HG02840 (cell line): ENCODE measurements at regions not wholly inside any gene's neighbourhood (a gene's known extent, or its start where the extent isn't known, plus 50 kb on each side); places are given as distances from the start of the nearest gene placed in this dataset.
"Not testable (repeated sequence)": the region's sequence is repeated elsewhere in the genome, so short reads cannot be mapped to it uniquely, and the experiment has no call there.

ENCODE experiments used
- ATAC-seq: cut with Tn5 transposase; IDR thresholded peaks from one replicate; pipeline ENCODE4 v1.9.1; 2021; ENCODE audit warnings: mild to moderate bottlenecking, moderate library complexity, moderate number of reproducible peaks; ENCODE audit not compliant: unreplicated experiment, low FRiP score

DNA sequence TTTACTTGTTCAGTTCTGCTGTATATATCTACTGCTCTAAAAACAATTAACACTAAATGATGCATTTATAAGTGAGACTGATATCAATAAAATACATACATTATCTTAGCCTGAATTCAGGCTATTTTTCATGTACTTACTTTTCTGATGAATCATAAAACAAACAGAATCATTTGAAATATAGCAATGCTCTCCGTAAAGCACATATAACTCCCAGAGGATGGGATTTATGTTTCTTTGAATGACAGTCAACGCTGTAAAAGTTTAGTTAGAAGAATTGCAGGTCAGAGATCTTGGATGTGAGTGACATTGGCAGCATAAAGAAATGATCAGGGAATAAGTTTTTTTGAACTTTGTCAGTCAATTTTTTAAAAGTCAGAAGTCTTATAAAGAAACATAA, 740.2 kb upstream of the NOVA1 start:
- ATAC-seq, result no peak

DNA sequence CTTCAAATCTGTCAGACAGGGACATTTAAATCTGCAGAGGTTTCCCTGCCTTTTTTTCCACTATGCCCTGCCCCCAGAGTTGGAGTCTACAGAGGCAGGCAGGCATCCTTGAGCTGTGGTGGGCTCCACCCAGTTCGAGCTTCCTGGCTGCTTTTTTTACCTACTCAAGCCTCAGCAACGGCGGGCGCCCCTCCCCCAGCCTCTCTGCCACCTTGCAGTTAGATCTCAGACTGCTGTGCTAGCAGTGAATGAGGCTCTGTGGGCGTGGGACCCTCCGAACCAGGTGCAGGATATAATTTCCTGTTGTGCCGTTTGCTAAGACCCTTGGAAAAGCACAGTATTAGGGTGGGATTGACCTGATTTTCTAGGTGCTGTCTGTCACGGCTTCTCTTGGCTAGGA, 765.2 kb upstream of the NOVA1 start:
- not testable (repeated sequence) for ATAC-seq

DNA sequence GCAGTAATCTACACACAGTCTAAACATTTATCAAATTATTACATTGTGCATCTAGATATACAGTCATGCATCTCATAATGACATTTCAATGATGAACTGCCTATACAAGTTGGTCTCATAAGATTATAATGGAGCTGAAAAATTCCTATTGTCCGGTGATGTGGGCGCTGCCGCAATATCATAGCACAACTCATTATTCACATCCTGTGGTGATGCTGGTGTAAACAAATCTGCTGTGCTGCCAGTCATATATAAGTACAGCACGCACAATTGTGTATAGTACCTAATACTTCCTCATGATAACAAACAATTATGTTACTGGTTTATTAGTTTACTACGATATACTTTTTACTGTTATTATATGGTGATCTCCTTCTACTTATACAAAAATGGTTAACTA, 768.8 kb upstream of the NOVA1 start:
- ATAC-seq, result no peak

DNA sequence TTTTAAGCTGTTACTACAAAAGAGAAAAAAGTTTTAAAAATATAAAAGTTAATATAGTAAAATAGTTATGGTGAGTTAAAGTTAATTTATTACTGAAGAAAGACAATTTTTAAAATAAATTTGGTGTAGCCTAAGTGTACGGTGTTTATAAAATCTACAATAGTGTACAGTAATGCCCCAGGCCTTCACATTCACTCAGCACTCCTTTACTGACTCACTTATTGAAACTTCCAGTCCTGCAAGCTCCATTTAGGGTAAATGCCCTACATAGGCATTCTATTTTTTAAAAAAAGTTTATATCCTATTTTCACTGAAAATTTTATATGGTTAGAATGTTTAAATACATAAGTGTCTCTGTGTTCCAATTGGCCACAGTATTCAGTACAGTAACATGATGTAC, 769.5 kb upstream of the NOVA1 start:
- ATAC-seq, result no peak

DNA sequence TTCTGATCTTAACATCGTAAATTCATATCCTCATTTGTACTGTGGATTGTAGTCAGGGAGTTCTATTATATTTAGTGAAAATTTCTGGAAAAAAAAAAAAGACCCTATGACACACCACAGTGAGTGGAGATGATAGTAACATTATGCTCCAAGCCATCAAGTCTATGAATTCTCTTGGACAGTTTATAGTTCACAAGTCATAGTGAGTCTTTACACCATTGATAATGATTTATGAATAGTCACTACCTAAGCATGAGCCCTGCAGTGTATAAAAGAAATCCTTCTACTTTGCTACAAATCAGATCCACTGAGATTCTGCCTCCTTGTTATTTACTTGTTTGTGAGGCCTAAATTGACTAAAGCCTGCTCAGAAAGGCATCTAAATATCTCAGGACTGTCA, 772.2 kb upstream of the NOVA1 start:
- ATAC-seq, result no peak

DNA sequence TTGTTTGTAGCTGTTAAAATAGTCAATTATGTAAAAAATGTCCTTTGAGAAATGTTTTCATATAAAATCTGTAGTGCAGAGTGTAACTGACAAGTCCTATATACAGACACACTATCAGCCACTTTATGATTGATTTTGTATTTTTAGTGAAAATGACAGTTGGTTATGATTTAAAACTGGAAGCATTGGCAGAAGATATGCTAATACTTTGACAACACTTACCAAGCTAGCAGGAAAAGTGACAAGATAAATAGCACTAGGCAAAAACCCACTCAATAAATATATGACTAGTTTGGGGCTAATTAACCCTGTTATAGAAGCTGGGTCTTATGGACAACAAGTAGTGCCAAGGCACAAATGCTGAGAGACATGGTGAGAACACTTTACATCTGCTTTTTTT, 772.9 kb upstream of the NOVA1 start:
- ATAC-seq, result no peak

DNA sequence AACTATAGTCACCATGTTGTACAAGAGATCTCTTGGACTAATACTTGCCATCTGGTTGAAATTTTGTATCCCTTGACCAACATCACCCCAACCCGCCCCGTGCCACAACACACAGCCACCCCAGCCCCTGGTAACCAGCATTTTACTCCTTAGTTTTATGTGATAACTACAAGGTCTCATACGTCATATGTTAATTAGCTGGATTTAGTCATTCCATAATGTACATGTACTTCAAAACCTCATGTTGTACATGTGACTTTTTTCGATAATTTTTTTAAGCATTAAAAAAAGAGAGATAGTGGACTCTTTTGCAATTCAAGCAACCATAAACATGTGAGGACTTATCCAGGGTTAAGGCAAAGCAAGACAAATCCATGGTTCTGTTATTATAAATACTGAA, 773.4 kb upstream of the NOVA1 start:
- no peak for ATAC-seq

DNA sequence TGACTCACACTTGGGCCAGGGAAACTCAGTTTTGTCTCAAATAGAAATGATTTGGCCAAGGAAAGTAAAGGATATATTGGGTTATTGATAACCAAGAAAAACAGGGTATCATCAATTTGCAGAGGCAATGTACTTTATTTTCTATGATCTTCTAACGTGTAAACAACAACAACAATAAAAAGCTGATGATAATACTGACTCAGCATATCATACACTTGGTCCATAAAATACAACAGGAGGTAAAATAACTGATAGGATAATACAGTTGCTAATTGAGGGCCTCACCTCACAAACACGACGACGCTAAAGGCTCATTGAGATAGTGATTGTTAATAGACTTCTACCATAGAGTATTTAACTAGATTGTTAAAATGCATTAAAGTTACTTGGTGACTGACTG, 774.0 kb upstream of the NOVA1 start:
- no peak for ATAC-seq

DNA sequence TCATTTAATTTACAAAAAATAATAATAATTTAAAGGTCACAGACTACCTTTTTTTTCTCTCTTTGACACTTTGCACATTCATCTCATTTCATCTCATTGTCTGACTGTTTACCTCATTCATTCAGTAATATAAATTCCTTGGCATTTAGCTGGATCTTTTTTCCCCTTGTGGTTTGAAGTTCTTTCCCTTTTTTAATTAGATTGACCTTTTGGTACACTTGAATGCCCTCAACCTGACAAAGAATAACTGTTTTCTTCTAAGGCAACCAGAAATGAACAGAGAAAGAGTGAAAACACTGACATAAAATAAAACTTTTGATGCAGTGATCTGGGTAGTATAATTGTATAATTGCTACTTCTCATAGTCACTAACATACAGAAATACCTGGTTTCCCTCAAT, 774.9 kb upstream of the NOVA1 start:
- no peak for ATAC-seq

DNA sequence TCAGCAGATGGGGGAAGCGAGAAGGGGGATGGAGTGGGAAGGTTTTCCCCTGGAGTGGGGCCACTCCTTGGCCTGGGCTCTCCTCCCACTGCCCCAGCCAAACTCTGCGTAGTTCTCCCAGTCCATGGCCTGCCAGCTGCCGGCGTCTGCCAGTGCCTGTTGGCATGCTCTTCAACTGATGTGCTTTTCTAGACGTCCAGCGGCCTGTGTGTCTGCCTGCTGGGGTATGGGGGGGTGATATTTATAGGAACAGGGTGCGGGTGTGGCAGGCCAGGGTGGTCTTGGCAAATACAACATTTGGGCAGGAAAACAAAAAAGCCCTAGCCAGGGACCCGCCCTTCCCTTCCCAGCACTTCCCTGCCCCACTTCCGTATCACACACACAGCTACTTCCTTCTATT, 786.3 kb upstream of the NOVA1 start:
- no peak for ATAC-seq

DNA sequence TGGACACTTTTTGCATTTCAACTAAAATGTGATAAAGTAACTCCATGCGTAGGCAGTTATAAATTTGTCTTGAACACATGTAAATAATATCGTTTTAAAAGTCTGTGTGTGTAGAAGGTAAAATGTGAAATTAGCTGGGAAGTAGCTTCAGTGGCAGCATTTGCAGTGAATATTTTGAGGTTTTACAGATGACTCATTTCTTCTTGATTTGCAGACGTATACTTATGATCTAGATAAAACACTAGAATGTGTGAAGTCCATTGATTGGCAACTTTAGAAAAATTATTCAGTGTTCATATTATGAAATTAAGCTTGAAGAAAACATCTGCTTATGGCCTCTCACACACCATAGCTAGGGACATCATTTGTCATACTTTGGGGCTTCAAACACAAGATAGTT, 788.6 kb upstream of the NOVA1 start:
- ATAC-seq, result no peak

DNA sequence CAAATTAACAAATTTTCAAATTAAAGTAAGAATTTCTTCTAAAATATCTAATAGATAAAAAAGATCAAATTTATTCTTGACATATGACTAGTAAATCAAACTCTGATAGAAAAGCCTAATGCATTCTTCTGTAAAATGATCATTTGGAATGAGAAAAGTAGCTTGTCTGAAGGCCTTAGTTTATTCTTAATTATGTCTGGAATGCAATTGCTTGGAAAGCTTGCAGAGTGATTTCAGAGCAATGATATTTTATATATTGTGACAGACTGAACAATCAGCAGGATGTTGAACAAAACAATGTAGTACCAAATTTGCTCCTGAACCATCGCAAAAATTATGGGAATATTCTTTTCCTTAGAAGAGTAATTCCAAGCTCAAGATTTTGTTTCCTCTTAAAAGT, 789.6 kb upstream of the NOVA1 start:
- ATAC-seq, result no peak

DNA sequence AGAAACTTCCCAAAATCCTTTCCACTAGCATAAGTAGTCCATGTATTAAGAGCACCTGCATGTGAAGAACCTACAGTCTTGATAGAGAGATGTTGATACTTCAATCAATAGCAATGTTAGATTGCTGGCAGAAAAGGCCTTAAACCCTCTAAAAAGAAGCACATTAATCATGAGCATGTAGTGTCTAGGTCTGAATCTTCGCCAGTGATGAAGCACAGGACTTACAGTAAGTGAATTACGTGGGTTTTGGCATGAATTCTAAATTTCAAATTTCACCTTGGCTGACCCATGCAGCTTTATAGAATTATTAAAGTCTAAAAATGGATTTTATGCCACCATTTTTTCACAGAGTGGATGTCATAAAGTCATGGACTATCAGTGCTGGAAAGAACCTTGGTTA, 791.6 kb upstream of the NOVA1 start:
- no peak for ATAC-seq

DNA sequence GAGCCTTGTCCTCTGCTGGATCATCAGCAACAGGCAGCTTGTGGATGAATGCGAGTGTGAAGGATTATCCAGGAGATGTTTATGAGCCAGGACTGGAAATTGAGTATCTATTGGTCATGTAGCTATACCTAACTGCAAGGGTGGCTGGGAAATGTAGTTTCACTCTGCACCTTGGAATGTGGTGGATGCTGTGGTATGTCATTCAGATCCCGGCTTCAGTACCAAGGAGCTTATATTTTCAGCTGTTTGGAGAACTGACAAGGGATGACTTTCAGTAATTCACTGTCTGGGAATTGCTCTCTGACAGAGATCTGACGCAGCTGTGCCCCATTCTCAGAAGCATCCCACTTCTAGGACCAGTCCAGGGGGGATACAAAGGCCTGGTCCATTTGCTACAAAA, 792.3 kb upstream of the NOVA1 start:
- ATAC-seq, result no peak

DNA sequence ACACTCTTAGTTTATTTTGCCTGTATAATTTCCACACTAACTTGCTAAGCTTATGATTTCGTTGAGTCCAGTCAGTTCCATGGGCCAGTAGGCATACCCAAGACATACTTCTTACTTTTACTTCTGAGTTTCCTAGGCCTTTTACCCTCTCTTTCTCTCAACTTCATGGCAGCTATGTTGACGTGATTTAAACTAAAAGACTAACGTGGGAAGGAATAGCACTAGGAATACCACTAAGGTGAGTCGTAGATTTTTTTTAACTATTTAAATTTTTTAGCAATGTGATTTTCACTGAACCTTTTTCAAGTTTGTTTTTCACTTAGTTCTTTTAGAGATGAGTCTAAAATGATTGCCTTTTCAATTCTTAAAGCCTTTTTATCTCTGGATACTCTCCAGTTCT, 793.5 kb upstream of the NOVA1 start:
- no peak for ATAC-seq

DNA sequence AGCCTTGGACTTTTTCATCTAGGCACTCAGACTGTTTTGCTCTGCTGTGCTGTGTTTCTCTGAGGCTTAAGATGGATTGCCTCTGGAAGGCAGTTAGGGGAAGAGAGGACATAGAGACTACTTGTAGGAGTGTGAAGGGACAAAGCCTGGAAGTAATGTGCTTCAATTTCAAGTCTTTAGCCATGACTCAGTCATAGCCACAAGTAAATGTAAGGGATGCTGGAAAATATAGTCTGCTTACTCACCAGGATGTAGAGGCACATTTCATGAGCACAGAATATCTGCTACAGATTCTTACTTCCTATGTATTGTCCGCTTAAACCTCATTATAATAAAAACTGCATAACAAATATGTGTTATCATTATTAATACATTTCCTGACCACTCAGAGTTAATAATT, 794.3 kb upstream of the NOVA1 start:
- ATAC-seq, result no peak

DNA sequence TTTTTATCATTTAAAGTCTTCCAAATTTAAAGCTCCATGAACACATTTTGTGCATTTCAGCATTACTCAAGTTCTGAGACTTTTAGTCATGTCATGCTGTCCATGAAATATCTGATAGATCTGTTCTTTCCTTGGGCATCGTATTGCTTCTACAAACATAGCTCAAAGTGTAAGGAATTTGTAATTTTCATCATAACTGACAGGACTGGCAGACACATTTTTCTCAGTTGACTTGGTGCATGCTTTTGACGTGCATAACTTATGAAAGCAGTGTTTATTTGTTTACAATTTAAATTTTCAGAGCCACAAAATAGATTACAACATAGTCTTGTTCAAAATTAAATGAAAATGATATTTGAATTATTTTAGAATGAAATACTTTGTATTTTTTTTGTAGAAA, 812.1 kb upstream of the NOVA1 start:
- ATAC-seq, result no peak

DNA sequence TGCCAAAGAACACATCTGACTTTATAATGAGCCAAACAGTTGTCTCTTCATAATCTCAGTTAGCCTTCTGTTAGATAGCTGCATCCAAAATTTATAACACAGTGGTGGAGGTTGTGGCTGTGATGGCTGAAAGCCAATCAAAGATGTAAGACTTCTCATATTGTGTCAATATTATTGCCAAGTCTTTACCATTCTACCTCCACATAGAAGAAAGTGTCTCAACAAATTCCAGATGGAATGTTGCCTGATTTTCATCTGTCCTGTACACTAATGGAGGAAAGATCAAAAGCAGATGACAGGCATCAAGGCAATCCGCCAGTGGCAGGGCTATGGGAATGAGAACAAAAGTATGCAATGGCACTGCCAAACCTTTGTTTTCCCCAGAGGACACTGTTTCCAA, 813.1 kb upstream of the NOVA1 start:
- no peak for ATAC-seq

DNA sequence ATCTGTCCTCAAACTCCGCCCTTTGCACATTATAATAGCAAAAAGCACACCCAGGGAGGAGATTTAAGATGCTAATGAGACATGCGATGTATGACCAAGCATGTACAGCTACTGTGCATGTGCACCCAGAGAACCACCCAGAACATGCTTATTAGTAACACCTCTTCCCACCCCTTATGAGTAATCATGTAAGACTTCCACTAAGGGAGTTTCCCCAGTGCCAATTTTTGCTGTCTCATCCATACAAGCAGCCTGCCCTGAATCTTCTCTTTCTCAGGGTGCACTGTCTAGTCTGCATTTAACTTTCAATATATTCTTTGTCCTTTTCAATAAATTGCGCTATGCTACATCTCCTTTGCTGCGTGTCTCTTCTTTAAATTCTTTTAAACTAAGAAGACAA, 830.0 kb upstream of the NOVA1 start:
- no peak for ATAC-seq

DNA sequence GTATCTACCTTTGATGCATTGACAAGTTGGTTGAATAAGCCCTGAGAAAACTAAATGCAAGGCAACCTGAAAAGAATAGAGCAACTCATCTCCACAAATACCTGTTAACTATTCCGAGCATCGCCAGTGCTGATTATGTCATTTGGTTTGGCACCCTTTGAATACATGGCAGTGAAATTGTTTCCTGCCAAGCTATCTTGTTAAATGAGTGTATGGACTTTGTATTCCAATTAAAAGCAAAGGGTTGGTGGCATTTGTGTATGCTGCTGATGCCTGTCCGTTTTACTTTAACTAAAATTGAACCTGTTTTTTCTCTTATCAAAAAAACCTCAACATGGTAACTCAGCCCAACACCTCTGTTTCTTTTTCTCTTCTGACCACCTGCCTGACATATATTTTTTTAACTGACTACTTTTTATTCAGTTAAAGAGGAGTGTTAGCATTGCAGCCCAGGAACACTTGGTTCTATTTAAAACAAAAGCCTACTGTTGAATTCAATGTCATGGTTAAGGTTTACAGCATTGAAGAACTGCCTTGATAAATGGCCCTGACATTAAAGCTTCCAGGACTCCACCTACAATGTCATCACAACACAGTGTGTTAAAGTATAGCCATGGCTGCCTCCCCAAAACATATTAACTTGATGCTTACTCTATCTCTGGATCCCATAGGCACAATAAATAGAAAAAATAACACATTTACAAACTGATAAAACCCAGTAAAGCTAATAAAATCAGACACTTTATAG, 838.3 kb upstream of the NOVA1 start:
- ATAC-seq, result no peak

DNA sequence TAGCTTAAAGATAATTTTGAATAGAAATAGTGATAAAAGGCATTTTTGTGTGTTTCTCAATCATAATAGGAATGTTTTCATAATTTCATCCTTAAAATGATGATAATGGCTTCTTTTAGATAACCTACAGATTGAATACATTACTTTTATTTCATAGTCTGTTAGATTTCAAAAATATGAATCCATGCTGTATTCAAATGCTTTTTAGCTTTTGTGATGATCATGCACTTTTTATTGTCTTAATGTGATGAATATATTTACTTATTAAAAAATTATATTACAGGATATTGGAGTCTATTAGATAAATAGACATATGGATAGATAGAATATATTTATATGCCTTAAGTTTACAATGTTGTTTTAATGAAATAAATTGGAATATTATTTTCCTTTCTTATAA, 886.8 kb upstream of the NOVA1 start:
- ATAC-seq, result no peak

DNA sequence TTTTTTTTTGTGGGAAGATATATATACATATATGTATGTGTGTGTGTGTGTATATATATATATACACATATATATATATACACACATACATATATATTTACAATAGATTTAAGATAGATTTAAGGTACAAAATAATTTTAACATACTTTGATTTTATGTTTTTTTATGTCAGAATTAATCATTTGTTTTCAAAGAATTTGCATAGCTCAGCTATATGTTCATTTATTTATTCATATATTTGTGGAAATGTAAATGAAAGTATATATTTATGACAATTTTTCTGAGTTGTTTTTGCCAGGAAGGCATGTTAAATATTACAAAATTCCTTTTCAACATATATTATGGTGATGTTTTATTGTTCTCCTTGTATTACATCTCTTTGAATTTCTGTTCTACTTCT, 887.4 kb upstream of the NOVA1 start:
- ATAC-seq, result no peak

DNA sequence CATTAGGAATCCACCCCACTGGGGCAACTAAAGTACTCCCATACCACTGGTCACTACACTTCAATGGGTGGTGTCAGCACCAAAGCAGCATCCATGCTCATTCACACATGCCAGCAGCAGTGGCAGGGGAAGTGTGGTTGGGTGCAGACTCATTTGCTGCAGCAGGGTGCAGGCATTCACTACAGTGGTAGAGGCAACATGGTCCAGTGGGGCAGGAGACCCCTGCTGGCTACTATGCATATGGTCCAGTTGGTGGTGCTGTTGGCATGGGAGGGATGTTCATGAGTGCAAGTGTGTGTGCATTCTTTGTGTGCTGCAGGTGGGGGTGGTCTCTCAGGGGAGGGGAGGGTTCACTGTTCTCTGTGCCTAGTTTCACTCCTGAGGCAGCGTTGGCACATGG, 908.4 kb upstream of the NOVA1 start:
- ATAC-seq, result no peak
